K562 (cell line): ENCODE measurements at regions not wholly inside any gene's neighbourhood (a gene's known extent, or its start where the extent isn't known, plus 50 kb on each side); places are given as distances from the start of the nearest gene placed in this dataset.

Experiments used
- ATAC-seq: fragments of 200-7000 bp; cut with Tn5 transposase; 3 replicates; pipeline ENCODE4 v1.9.1; 2020; ENCODE audit warnings: moderate library complexity
- BruUV-seq: library from RNA; stranded (reverse); fragments of 400-500 nt; replicated peaks from 2 replicates; lab custom pipeline; 2021; lab: Mats Ljungman, UMichigan
- CTCF ChIA-PET: fragments of 300-600 bp; formaldehyde crosslinking; extraction: SDS; loops from one replicate; lab custom pipeline; 2021; ENCODE audit warnings: low intra/inter-chr PET ratio; lab: Yijun Ruan, JAX
- POLR2A ChIA-PET: fragments of 300-600, 350-650 bp; sonication (Branson Sonifier 250); formaldehyde crosslinking; extraction: SDS; loops from one replicate; lab custom pipeline; 2021; ENCODE audit warnings: antibody characterized with exemption, inconsistent platforms; lab: Yijun Ruan, JAX
- DNase-seq, 4 experiments: peaks; one replicate each; pipeline versions ENCODE4 v3.0.0 to v3.0.0-alpha.2; 2011 to 2018; ENCODE audit warnings: low spot score in 3 of 4, mixed read lengths in 3 of 4; ENCODE audit errors: extremely low read depth in 1 of 4
- FAIRE-seq: peaks from 2 replicates; lab custom pipeline; 2011; peaks lifted over from hg19 to GRCh38; lab: Jason Lieb, UNC
- H2AFZ ChIP-seq: 2 replicates; pipeline ENCODE4 v1.6.0; 2011; ENCODE audit warnings: low read depth, low read length, control low read depth, inconsistent platforms
- H3K27ac ChIP-seq: fragments of 200-600 bp; 3 replicates; pipeline ENCODE4 v1.8.0; 2011; ENCODE audit warnings: low read depth, mild to moderate bottlenecking, control low read depth, inconsistent platforms, low read length, moderate library complexity, mixed read lengths; ENCODE audit errors: extremely low read depth
- H3K27me3 ChIP-seq, 2 experiments: fragments of 300-600 bp in 1 of 2; 2 replicates in 1 of 2; 3 replicates in 1 of 2; pipeline versions ENCODE4 v1.6.0 to v1.8.0; 2011; ENCODE audit warnings: inconsistent platforms in 2 of 2, low read length in 2 of 2, mild to moderate bottlenecking in 1 of 2, mixed read lengths in 1 of 2, moderate library complexity in 1 of 2; ENCODE audit not compliant: control insufficient read depth in 2 of 2, insufficient read depth in 2 of 2
- H3K36me3 ChIP-seq: fragments of 300-600 bp; 3 replicates; pipeline ENCODE4 v1.8.0; 2011; ENCODE audit warnings: mild to moderate bottlenecking, low read length, inconsistent platforms; ENCODE audit not compliant: control insufficient read depth, insufficient read depth
- H3K4me1 ChIP-seq, 2 experiments: fragments of 200-600 bp in 1 of 2; replicated peaks in 1 of 2; 2 replicates in 1 of 2; 3 replicates in 1 of 2; pipeline versions ENCODE4 v1.5.1 to v1.8.0; 2011; ENCODE audit warnings: inconsistent platforms in 2 of 2, low read length in 2 of 2, mild to moderate bottlenecking in 1 of 2, mixed read lengths in 1 of 2, moderate library complexity in 1 of 2; ENCODE audit not compliant: control insufficient read depth in 2 of 2, insufficient read depth in 2 of 2
- H3K4me2 ChIP-seq: 2 replicates; pipeline ENCODE4 v1.6.1; 2011; ENCODE audit warnings: low read length, control low read depth, inconsistent platforms, mixed read lengths; ENCODE audit not compliant: insufficient read depth
- H3K4me3 ChIP-seq: fragments of 200-600 bp; sonication (generic), shearing (Covaris generic); 2 replicates; pipeline ENCODE4 v1.5.1; 2016; ENCODE audit warnings: control low read depth, inconsistent platforms
- H3K79me2 ChIP-seq: fragments of 200-600 bp; 3 replicates; pipeline ENCODE4 v1.8.0; 2011; ENCODE audit warnings: low read length, inconsistent platforms; ENCODE audit not compliant: control insufficient read depth, insufficient read depth
- H3K9ac ChIP-seq, 2 experiments: 2 replicates each; pipeline versions ENCODE4 v1.6.0 to v1.6.1; 2011; ENCODE audit warnings: low read depth in 2 of 2, low read length in 2 of 2, control low read depth in 1 of 2, inconsistent platforms in 1 of 2, mild to moderate bottlenecking in 1 of 2, mixed read lengths in 1 of 2; ENCODE audit not compliant: insufficient read depth in 1 of 2
- H3K9me1 ChIP-seq: one replicate; pipeline ENCODE4 v1.6.0; 2011; ENCODE audit warnings: inconsistent platforms, mild to moderate bottlenecking, low read length, moderate library complexity; ENCODE audit not compliant: control insufficient read depth, insufficient read depth
- H3K9me3 ChIP-seq: replicated peaks from 2 replicates; pipeline ENCODE4 v1.5.1; 2011; ENCODE audit warnings: low read depth, low read length, inconsistent platforms; ENCODE audit not compliant: control insufficient read depth, insufficient read depth
- H4K20me1 ChIP-seq: replicated peaks from 2 replicates; pipeline ENCODE4 v1.6.1; 2011; ENCODE audit warnings: low read length, inconsistent platforms, mixed read lengths; ENCODE audit not compliant: control insufficient read depth, insufficient read depth
- CEBPG ChIP-seq, 3 experiments: fragments of 200-800 bp in 1 of 3; sonication (Bioruptor generic) in 1 of 3; sonication (generic) in 1 of 3; formaldehyde crosslinking in 1 of 3; IDR thresholded peaks in 2 of 3; conservative IDR thresholded peaks in 1 of 3; 2 replicates each; pipeline versions ENCODE4 v1.6.1 to v1.8.0; 2016 to 2022; ENCODE audit warnings: missing compliant biosample characterization in 2 of 3, missing genetic modification characterization in 2 of 3, mild to moderate bottlenecking in 1 of 3, missing genetic modification reagents in 1 of 3
- MIER1 ChIP-seq: fragments of 450-650 bp; IDR thresholded peaks from 2 replicates; pipeline ENCODE4 v1.6.1; 2016; ENCODE audit warnings: antibody characterized with exemption, mild to moderate bottlenecking, low read depth
- NCOA4 ChIP-seq: fragments of 450-650 bp; IDR thresholded peaks from 2 replicates; pipeline ENCODE4 v1.6.1; 2018; ENCODE audit warnings: mild to moderate bottlenecking; ENCODE audit not compliant: partially characterized antibody
- POLR3A ChIP-seq: IDR thresholded peaks from 2 replicates; pipeline ENCODE4 v1.6.1; 2011; ENCODE audit warnings: borderline replicate concordance, mild to moderate bottlenecking, moderate library complexity; ENCODE audit not compliant: insufficient read length, insufficient read depth; ENCODE audit errors: extremely low read depth
- RB1 ChIP-seq: fragments of 450-650 bp; IDR thresholded peaks from 2 replicates; pipeline ENCODE4 v1.6.1; 2017; ENCODE audit warnings: low read depth, mild to moderate bottlenecking
- RBM34 ChIP-seq: fragments of 200-400 bp; formaldehyde crosslinking; IDR thresholded peaks from 2 replicates; pipeline ENCODE4 v1.6.1; 2018; ENCODE audit warnings: low read length, borderline replicate concordance; ENCODE audit not compliant: insufficient read depth
- SMARCB1 ChIP-seq: IDR thresholded peaks from 2 replicates; pipeline ENCODE4 v1.6.1; 2011; ENCODE audit warnings: improper control_type of control experiment, low read depth; ENCODE audit not compliant: insufficient read length
- ZNF165 ChIP-seq: fragments of 250-450 bp; sonication (Bioruptor Pico); IDR thresholded peaks from 2 replicates; pipeline ENCODE4 v1.4.0; 2020; ENCODE audit warnings: borderline replicate concordance
- ZNF354B ChIP-seq: fragments of 250-450 bp; sonication (Bioruptor Pico); IDR thresholded peaks from 2 replicates; pipeline ENCODE4 v1.4.0; 2020
- WGBS: fragments of 100-300 bp; shearing (Covaris generic); methylation state at CpG from one replicate; pipeline ENCODE4 v1.1.6; 2016; ENCODE audit warnings: low coverage, mixed read lengths; ENCODE audit not compliant: insufficient coverage; ENCODE audit errors: missing lambda C conversion rate; 5-methylcytosine and 5-hydroxymethylcytosine counted together
- in situ Hi-C: fragments of 300-500 bp; cut with MboI; formaldehyde crosslinking; loops from 4 replicates; pipeline ENCODE4 v1.15.0; 2018; ENCODE audit warnings: inconsistent platforms, mixed read lengths
- intact Hi-C: fragments of 100-400 bp; cut with micrococcal nuclease; formaldehyde crosslinking; loops from 2 replicates; pipeline ENCODE4 v1.14.2; 2022
- TF ChIP-seq, protein P1 (sequence below), 2 experiments: fragments of 450-650 bp; formaldehyde crosslinking in 1 of 2; IDR thresholded peaks; 2 replicates each; pipeline versions ENCODE4 v1.4.0 to v1.6.1; 2014 to 2020; ENCODE audit warnings: mild to moderate bottlenecking in 2 of 2, borderline replicate concordance in 1 of 2, low read depth in 1 of 2
- TF ChIP-seq, protein P2 (sequence below): sonication (generic); formaldehyde crosslinking; IDR thresholded peaks from 2 replicates; pipeline ENCODE4 v1.8.1; 2022; ENCODE audit warnings: missing genetic modification reagents
- TF ChIP-seq, protein P3 (sequence below): fragments of 250-450 bp; sonication (Bioruptor Pico); IDR thresholded peaks from 2 replicates; pipeline ENCODE4 v1.8.0; 2022; ENCODE audit warnings: inconsistent platforms

DNA sequence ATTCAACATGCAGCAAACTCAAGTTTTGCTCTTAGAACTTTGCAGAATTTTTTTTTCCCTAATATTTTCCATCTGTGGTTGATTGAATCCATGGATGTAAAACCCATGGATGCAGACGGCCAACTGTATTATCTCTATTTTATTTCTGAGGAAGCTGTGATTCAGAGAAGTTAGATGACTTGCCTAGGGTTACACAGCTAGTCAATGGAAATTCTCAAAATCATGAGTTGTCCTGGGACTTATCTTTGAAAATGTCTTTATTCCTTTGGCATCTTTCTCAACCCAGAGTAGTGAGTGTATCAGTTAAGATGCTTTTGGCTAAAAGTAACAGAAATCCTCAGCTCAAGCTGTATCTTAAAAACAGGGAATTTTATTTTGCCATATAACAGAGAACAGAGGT lies 107.9 kb upstream of the GALNT15 start:
- no peak for DNase-seq
- no peak overlapping the region for H3K4me3 ChIP-seq
- ChIA-PET CTCF (no interaction called here), POLR2A (no interaction called here)
- H2AFZ ChIP-seq, result no peak overlapping the region
- H3K27me3 ChIP-seq, result peaks cover 0 to 9% of the 10 kb centered on the region in 2 experiments; a peak in 1 of 5 replicates
- no peak for FAIRE-seq
- intact Hi-C loops (no loop called here), in situ Hi-C loops (no loop called here)
- no TSS peak for BruUV-seq
- no peaks in the 10 kb centered on the region for H3K36me3 ChIP-seq
- ATAC-seq, result no peak
- H3K9me1 ChIP-seq, result no peaks in the 10 kb centered on the region
- H4K20me1 ChIP-seq, result no peaks in the 10 kb centered on the region
- no peaks in the 10 kb centered on the region for H3K79me2 ChIP-seq
- no peaks in the 10 kb centered on the region for H3K9me3 ChIP-seq
- H3K4me1 ChIP-seq, result no peaks in the 10 kb centered on the region
- H3K27ac ChIP-seq, result no peak overlapping the region
- WGBS, result 0% methylated on average over 1 of the region's 1 CpG
- no peak overlapping the region for H3K9ac ChIP-seq
- no peak overlapping the region for H3K4me2 ChIP-seq
- TF ChIP-seq NCOA4 (no peak), RB1 (no peak), ZNF165 (CRISPR knock-in tag) (no peak), ZNF354B (CRISPR knock-in tag) (no peak), CEBPG (CRISPR knock-in tag; IDR thresholded peaks at IDR 0.05) (no peak), CEBPG (tag; conservative IDR thresholded peaks at IDR 0.05 in 1 of 2, IDR thresholded peaks at IDR 0.05 in 1 of 2) (no peak), SMARCB1 (no peak), POLR3A (no peak), RBM34 (no peak), MIER1 (no peak)
- TF ChIP-seq, protein P1, sequence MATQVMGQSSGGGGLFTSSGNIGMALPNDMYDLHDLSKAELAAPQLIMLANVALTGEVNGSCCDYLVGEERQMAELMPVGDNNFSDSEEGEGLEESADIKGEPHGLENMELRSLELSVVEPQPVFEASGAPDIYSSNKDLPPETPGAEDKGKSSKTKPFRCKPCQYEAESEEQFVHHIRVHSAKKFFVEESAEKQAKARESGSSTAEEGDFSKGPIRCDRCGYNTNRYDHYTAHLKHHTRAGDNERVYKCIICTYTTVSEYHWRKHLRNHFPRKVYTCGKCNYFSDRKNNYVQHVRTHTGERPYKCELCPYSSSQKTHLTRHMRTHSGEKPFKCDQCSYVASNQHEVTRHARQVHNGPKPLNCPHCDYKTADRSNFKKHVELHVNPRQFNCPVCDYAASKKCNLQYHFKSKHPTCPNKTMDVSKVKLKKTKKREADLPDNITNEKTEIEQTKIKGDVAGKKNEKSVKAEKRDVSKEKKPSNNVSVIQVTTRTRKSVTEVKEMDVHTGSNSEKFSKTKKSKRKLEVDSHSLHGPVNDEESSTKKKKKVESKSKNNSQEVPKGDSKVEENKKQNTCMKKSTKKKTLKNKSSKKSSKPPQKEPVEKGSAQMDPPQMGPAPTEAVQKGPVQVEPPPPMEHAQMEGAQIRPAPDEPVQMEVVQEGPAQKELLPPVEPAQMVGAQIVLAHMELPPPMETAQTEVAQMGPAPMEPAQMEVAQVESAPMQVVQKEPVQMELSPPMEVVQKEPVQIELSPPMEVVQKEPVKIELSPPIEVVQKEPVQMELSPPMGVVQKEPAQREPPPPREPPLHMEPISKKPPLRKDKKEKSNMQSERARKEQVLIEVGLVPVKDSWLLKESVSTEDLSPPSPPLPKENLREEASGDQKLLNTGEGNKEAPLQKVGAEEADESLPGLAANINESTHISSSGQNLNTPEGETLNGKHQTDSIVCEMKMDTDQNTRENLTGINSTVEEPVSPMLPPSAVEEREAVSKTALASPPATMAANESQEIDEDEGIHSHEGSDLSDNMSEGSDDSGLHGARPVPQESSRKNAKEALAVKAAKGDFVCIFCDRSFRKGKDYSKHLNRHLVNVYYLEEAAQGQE (IDR thresholded peaks at IDR 0.05; ENCODE audit: borderline replicate concordance), result no peak
- TF ChIP-seq, protein P1 (CRISPR knock-in tag; IDR thresholded peaks at IDR 0.05; ENCODE audit: low read depth), result no peak
- TF ChIP-seq, protein P2, sequence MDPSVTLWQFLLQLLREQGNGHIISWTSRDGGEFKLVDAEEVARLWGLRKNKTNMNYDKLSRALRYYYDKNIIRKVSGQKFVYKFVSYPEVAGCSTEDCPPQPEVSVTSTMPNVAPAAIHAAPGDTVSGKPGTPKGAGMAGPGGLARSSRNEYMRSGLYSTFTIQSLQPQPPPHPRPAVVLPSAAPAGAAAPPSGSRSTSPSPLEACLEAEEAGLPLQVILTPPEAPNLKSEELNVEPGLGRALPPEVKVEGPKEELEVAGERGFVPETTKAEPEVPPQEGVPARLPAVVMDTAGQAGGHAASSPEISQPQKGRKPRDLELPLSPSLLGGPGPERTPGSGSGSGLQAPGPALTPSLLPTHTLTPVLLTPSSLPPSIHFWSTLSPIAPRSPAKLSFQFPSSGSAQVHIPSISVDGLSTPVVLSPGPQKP (CRISPR knock-in tag), result no peak
- TF ChIP-seq, protein P3, sequence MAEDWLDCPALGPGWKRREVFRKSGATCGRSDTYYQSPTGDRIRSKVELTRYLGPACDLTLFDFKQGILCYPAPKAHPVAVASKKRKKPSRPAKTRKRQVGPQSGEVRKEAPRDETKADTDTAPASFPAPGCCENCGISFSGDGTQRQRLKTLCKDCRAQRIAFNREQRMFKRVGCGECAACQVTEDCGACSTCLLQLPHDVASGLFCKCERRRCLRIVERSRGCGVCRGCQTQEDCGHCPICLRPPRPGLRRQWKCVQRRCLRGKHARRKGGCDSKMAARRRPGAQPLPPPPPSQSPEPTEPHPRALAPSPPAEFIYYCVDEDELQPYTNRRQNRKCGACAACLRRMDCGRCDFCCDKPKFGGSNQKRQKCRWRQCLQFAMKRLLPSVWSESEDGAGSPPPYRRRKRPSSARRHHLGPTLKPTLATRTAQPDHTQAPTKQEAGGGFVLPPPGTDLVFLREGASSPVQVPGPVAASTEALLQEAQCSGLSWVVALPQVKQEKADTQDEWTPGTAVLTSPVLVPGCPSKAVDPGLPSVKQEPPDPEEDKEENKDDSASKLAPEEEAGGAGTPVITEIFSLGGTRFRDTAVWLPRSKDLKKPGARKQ, result no peak
